ENCODE measurements at regions not wholly inside any gene's neighbourhood (a gene's known extent, or its start where the extent isn't known, plus 50 kb on each side); places are given as distances from the start of the nearest gene placed in this dataset.

GRCh38 chr2:105610576-105611332 lies 134.0 kb upstream of the NCK2 start:
- Histone ChIP-seq H3K9me1 (ENCODE audit: control insufficient read depth, extremely low read depth, insufficient read depth, low read length) (no peaks in the 10 kb centered on the region), H3K4me3 (ENCODE audit: control insufficient read depth in 2 of 3, extremely low read depth in 1 of 3, insufficient read depth in 2 of 3, low read depth in 1 of 3, low read length in 3 of 3) (no peak overlapping the region), H3K4me1 (ENCODE audit: control insufficient read depth, extremely low read depth, insufficient read depth, low read length) (no peaks in the 10 kb centered on the region), H3K27me3 (ENCODE audit: control insufficient read depth, extremely low read depth, insufficient read depth, low read length) (no peaks in the 10 kb centered on the region), H3K9ac (ENCODE audit: control insufficient read depth, extremely low read depth, insufficient read depth, low read length) (no peak overlapping the region), H3K4me2 (ENCODE audit: control insufficient read depth, extremely low read depth, insufficient read depth, low read depth, low read length) (no peak overlapping the region), H2AFZ (ENCODE audit: control insufficient read depth, low read length) (no peak overlapping the region), H4K20me1 (ENCODE audit: control insufficient read depth, extremely low read depth, insufficient read depth, low read length) (no peaks in the 10 kb centered on the region), H3K79me2 (ENCODE audit: control insufficient read depth, insufficient read depth, low read length) (no peaks in the 10 kb centered on the region), H3K9me3 (ENCODE audit: control insufficient read depth, low read depth, low read length) (no peaks in the 10 kb centered on the region), H3K27ac (ENCODE audit: control insufficient read depth, insufficient read depth, low read length) (no peak overlapping the region), H3K36me3 (ENCODE audit: control insufficient read depth in 2 of 2, extremely low read depth in 1 of 2, insufficient read depth in 2 of 2, low read length in 2 of 2) (no peaks in the 10 kb centered on the region)
- no peak for DNase-seq (ENCODE audit: low read depth, low spot score)
- dilution Hi-C loops (cut with MboI; ENCODE audit: extremely low pct_ligation_motif_present, low sequenced_read_pairs) = no loop called here
- TF ChIP-seq EZH2 (IDR thresholded peaks at IDR 0.05; ENCODE audit: low read length) (no peak), CTCF (optimal IDR thresholded peaks at IDR 0.05 in 1 of 3, IDR thresholded peaks at IDR 0.05 in 1 of 3, conservative IDR thresholded peaks at IDR 0.05 in 1 of 3; ENCODE audit: extremely low read depth in 1 of 3, insufficient read depth in 2 of 3, low read length in 3 of 3) (no peak)
- FAIRE-seq = no peak

- Histone ChIP-seq H4K20me1 (ENCODE audit: control insufficient read depth, extremely low read depth, insufficient read depth, low read length) (no peaks in the 10 kb centered on the region), H3K9me3 (ENCODE audit: control insufficient read depth, low read depth, low read length) (no peaks in the 10 kb centered on the region), H3K79me2 (ENCODE audit: control insufficient read depth, insufficient read depth, low read length) (no peaks in the 10 kb centered on the region), H3K4me2 (ENCODE audit: control insufficient read depth, extremely low read depth, insufficient read depth, low read depth, low read length) (no peak overlapping the region), H3K9ac (ENCODE audit: control insufficient read depth, extremely low read depth, insufficient read depth, low read length) (no peak overlapping the region), H3K27me3 (ENCODE audit: control insufficient read depth, extremely low read depth, insufficient read depth, low read length) (peaks cover under 1% of the 10 kb centered on the region), H3K4me3 (ENCODE audit: control insufficient read depth in 2 of 3, extremely low read depth in 1 of 3, insufficient read depth in 2 of 3, low read depth in 1 of 3, low read length in 3 of 3) (no peak overlapping the region), H3K27ac (ENCODE audit: control insufficient read depth, insufficient read depth, low read length) (no peak overlapping the region), H3K9me1 (ENCODE audit: control insufficient read depth, extremely low read depth, insufficient read depth, low read length) (no peaks in the 10 kb centered on the region), H3K36me3 (ENCODE audit: control insufficient read depth in 2 of 2, extremely low read depth in 1 of 2, insufficient read depth in 2 of 2, low read length in 2 of 2) (no peaks in the 10 kb centered on the region), H2AFZ (ENCODE audit: control insufficient read depth, low read length) (no peak overlapping the region), H3K4me1 (ENCODE audit: control insufficient read depth, extremely low read depth, insufficient read depth, low read length) (no peaks in the 10 kb centered on the region)
- DNase-seq (ENCODE audit: low read depth, low spot score) (no peak), FAIRE-seq (no peak)
- TF ChIP-seq EZH2 (IDR thresholded peaks at IDR 0.05; ENCODE audit: low read length) = no peak
- no peak for TF ChIP-seq CTCF (optimal IDR thresholded peaks at IDR 0.05 in 1 of 3, IDR thresholded peaks at IDR 0.05 in 1 of 3, conservative IDR thresholded peaks at IDR 0.05 in 1 of 3; ENCODE audit: extremely low read depth in 1 of 3, insufficient read depth in 2 of 3, low read length in 3 of 3)
- dilution Hi-C loops (cut with MboI; ENCODE audit: extremely low pct_ligation_motif_present, low sequenced_read_pairs) = no loop called here
Observed at GRCh38 chr2:105609746-105610402, 134.8 kb upstream of the NCK2 start.

All from keratinocyte (primary cell).